Stimulated activated memory B cell treated with anti-CD40 and anti-IgM and Interleukin-4, amounts not matched to agents 10 μg/mL and 1 μg/mL and 100 μg/mL, for 72 hours (primary cell): ENCODE measurements at regions not wholly inside any gene's neighbourhood (a gene's known extent, or its start where the extent isn't known, plus 50 kb on each side); places are given as distances from the start of the nearest gene placed in this dataset.
"Not testable (repeated sequence)": the region's sequence is repeated elsewhere in the genome, so short reads cannot be mapped to it uniquely, and the experiment has no call there.

Experiments
- ATAC-seq: fragments of 150-1000 bp; cut with Tn5 transposase; 2 replicates; pipeline ENCODE4 v1.10.0; 2021
- H3K27ac Mint-ChIP-seq: one replicate; pipeline ENCODE4 v1.8.0; 2022; ENCODE audit warnings: mild to moderate bottlenecking, mixed read lengths
- H3K27me3 Mint-ChIP-seq: one replicate; pipeline ENCODE4 v1.8.0; 2022; ENCODE audit warnings: mixed read lengths
- H3K36me3 Mint-ChIP-seq: one replicate; pipeline ENCODE4 v1.8.0; 2022; ENCODE audit warnings: mixed read lengths
- H3K4me1 Mint-ChIP-seq: one replicate; pipeline ENCODE4 v1.8.0; 2022; ENCODE audit warnings: mixed read lengths
- H3K4me3 Mint-ChIP-seq: one replicate; pipeline ENCODE4 v1.8.0; 2022; ENCODE audit warnings: mild to moderate bottlenecking, moderate library complexity, mixed read lengths
- H3K9me3 Mint-ChIP-seq: one replicate; pipeline ENCODE4 v1.8.0; 2022; ENCODE audit warnings: mixed read lengths

GRCh38 chr12:40431169-40431568, 206.4 kb downstream of the LRRK2 start:
- Mint-ChIP-seq H3K27ac (no peak overlapping the region), H3K9me3 (no peaks in the 10 kb centered on the region), H3K4me1 (no peaks in the 10 kb centered on the region), H3K27me3 (no peaks in the 10 kb centered on the region), H3K4me3 (no peak overlapping the region), H3K36me3 (no peaks in the 10 kb centered on the region)
- ATAC-seq: no peak

DNA sequence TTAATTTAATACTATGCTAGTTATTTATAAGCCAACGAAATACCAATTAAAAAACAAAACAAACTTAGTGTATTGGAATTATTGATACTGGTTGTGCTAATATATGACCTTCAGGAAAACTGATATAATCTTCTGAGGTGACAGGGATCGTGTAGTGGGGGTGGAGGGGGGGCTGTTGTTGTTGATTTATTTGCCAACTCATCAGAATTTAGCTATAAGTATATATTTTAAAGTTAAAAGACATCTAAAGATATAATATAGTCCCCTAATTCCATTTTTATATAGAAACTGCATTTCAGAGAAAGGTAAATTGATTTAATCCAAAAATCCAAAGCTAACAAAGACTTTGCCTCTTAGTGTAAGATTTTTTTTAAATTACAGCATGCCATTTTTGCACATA, 210.5 kb downstream of the LRRK2 start:
- H3K36me3 Mint-ChIP-seq: no peaks in the 10 kb centered on the region
- no peaks in the 10 kb centered on the region for H3K4me1 Mint-ChIP-seq
- H3K4me3 Mint-ChIP-seq: no peak overlapping the region
- ATAC-seq: no peak
- H3K27me3 Mint-ChIP-seq: no peaks in the 10 kb centered on the region
- H3K27ac Mint-ChIP-seq: no peak overlapping the region
- no peaks in the 10 kb centered on the region for H3K9me3 Mint-ChIP-seq

DNA sequence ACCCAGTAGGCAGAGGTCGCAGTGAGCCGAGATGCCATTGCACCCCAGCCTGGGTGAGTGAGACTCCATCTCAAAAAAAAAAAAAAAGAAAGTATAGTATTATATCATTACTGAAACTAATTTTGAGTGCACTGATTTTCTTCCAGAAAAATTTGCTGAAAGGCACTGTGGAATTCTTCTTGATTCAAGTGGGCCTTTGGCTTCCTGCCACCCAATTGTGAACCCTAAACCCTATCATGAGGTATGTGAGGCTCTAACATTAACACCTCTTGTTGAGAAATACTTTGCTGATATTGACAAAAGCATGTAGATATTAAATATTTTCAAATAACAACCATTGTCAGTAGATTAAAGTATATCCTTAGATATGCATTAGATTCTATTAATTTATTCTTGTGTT, 211.2 kb downstream of the LRRK2 start:
- Mint-ChIP-seq H3K27ac (no peak overlapping the region), H3K4me1 (no peaks in the 10 kb centered on the region), H3K9me3 (no peaks in the 10 kb centered on the region), H3K36me3 (no peaks in the 10 kb centered on the region), H3K27me3 (no peaks in the 10 kb centered on the region), H3K4me3 (no peak overlapping the region)
- ATAC-seq: no peak

DNA sequence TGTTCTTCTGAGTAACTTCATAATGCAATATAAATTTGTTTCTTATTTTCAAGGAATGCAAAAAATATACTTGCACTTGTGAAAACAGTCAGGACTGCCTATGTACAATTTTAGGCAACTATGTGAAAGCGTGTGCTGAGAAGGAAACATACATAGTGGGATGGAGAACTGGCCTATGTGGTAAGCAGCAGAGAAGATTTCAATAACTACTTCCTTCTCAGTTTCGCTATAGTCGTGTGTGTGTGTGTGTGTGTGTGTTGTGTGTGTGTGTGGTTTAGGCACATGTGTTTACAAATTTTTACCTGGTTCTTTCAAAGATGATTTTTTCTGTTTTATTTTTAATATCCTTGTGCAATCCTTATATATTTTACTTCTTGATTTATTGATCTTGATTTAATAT, 211.8 kb downstream of the LRRK2 start:
- Mint-ChIP-seq H3K4me1 (no peaks in the 10 kb centered on the region), H3K27ac (no peak overlapping the region), H3K36me3 (no peaks in the 10 kb centered on the region), H3K9me3 (no peaks in the 10 kb centered on the region), H3K27me3 (no peaks in the 10 kb centered on the region), H3K4me3 (no peak overlapping the region)
- no peak for ATAC-seq

DNA sequence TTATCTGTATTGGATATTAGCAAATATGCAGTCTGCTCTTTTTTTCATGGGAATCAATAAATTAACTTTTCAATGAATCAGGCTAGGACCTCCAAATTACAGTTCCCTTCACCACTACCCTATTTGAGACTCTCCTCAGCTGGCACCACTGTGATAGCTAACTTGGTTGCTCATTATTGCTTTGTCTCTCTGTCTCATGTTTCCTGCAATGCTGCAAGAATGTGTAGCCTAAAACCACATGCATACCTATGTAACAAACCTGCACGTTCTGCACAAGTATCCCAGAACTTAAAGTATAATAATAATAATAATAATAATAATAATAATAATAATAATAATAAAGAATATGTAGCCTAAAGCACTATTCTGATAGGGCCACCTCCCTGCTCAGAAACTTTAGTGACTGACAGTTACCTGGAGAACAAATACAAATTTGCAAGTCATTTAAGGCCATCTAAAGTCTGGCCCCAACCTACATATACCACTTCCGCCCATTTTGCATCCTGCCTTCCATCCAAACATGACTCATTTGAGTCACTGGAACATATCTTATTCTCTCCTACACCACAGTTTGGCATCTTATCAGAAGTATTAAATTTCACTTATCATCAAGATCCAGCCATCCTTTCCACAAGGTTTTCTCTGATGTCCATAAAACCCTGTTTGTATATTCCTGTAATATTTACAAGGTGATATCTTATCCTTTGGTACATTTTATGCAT, 215.1 kb downstream of the LRRK2 start:
- no peak overlapping the region for H3K27ac Mint-ChIP-seq
- H3K4me3 Mint-ChIP-seq: no peak overlapping the region
- ATAC-seq: no peak
- no peaks in the 10 kb centered on the region for H3K4me1 Mint-ChIP-seq
- H3K36me3 Mint-ChIP-seq: no peaks in the 10 kb centered on the region
- H3K9me3 Mint-ChIP-seq: no peaks in the 10 kb centered on the region
- no peaks in the 10 kb centered on the region for H3K27me3 Mint-ChIP-seq

- H3K4me3 Mint-ChIP-seq: no peak overlapping the region
- H3K4me1 Mint-ChIP-seq: no peaks in the 10 kb centered on the region
- no peak overlapping the region for H3K27ac Mint-ChIP-seq
- no peak for ATAC-seq
- H3K9me3 Mint-ChIP-seq: peaks cover 4% of the 10 kb centered on the region
- H3K36me3 Mint-ChIP-seq: no peaks in the 10 kb centered on the region
- no peaks in the 10 kb centered on the region for H3K27me3 Mint-ChIP-seq
Observed at GRCh38 chr12:40444174-40444573, 219.4 kb downstream of the LRRK2 start.

DNA sequence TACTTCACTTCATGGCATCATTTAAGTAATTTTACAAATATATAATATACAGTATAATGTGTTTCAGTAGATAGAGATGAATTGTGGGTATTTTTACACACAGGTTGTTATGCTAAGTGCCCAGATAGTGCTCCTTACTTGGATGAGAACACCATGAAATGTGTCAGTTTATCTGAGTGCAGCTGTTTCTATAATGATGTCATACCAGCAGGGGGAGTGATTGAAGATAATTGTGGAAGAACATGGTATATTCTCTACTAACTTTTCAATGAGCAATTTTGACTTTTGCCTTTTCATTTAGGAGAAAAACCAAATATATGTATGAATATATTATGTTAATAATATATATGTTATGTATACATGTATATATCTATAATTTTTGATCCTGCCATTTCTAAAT, 221.6 kb downstream of the LRRK2 start:
- ATAC-seq: no peak
- Mint-ChIP-seq H3K4me3 (no peak overlapping the region), H3K9me3 (peaks cover 4% of the 10 kb centered on the region), H3K27ac (no peak overlapping the region), H3K27me3 (no peaks in the 10 kb centered on the region), H3K4me1 (no peaks in the 10 kb centered on the region), H3K36me3 (no peaks in the 10 kb centered on the region)

DNA sequence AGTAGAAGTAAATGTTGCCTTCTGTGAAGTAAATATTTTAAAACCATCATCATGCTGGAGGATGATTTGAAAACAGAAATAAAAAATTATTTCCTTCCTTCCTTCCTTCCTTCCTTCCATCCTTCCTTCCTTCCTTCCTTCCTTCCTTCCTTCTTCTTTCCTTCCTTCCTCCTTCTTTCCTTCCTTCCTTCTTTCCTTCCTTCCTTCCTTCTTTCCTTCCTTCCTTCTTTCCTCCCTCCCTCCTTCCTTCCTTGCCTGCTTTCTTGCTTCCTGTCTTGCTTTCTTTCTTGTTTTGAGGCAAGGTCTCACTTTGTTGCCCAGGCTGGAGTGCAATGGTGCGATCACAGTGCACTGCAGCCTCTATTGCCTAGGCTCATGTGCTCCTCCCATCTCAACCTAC, 223.7 kb downstream of the LRRK2 start:
- not testable (repeated sequence) for H3K4me3 Mint-ChIP-seq

DNA sequence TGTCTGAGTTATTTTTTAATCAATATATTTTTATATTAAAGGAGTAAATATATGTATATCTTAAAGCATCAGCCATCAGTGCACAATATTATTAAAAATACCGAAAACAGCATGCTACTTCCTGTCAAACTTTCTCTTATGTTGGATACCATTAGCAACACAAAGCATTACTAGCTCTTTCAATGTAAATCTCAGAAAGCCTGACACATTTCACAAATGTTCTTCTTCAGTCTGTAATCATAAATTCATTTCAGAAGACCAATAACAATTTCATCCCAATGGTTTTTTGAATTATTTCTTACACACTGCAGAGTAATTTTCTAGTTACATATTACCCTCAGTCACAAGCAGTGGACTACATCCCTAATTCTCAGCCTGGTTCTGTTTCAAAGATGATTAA, 226.9 kb downstream of the LRRK2 start:
- ATAC-seq: no peak
- Mint-ChIP-seq H3K27me3 (no peaks in the 10 kb centered on the region), H3K36me3 (no peaks in the 10 kb centered on the region), H3K4me1 (no peaks in the 10 kb centered on the region), H3K9me3 (peaks cover 4% of the 10 kb centered on the region), H3K4me3 (no peak overlapping the region), H3K27ac (no peak overlapping the region)

More for the DNA sequence above, 223.7 kb downstream of the LRRK2 start:
- H3K27me3 Mint-ChIP-seq, H3K9me3 Mint-ChIP-seq, ATAC-seq, H3K27ac Mint-ChIP-seq, H3K4me1 Mint-ChIP-seq, H3K36me3 Mint-ChIP-seq: not testable (repeated sequence)

DNA sequence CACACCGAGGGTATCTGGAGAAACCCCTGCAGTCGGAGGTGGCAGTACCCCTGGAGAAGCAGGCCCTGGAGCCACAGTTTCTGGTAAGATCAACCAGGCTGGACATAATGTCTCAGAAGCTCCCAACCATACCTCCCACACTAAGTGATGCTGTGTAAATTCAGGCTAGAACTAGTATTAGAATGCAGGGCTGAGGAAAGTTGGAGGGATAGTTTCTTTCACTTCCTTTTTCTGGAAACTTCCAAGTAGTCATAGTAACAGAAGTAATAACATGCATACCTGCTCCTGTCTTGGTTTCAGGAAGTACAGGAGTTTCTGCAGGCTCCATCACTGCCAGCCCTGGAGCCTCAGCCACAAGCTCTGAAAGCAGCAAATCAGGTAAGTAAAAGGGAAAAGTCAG, 228.1 kb upstream of the CNTN1 start:
- H3K4me3 Mint-ChIP-seq: no peak overlapping the region

GRCh38 chr12:40469736-40470135, 222.5 kb upstream of the CNTN1 start:
- no peaks in the 10 kb centered on the region for H3K9me3 Mint-ChIP-seq
- no peaks in the 10 kb centered on the region for H3K4me1 Mint-ChIP-seq
- no peak for ATAC-seq
- H3K27me3 Mint-ChIP-seq: peaks cover 8% of the 10 kb centered on the region
- H3K27ac Mint-ChIP-seq: no peak overlapping the region
- H3K4me3 Mint-ChIP-seq: no peak overlapping the region
- H3K36me3 Mint-ChIP-seq: no peaks in the 10 kb centered on the region

More for the DNA sequence above, 228.1 kb upstream of the CNTN1 start:
- ATAC-seq: no peak
- Mint-ChIP-seq H3K27ac (no peak overlapping the region), H3K4me1 (no peaks in the 10 kb centered on the region), H3K36me3 (no peaks in the 10 kb centered on the region), H3K27me3 (peaks cover 17% of the 10 kb centered on the region), H3K9me3 (peaks cover 4% of the 10 kb centered on the region)

DNA sequence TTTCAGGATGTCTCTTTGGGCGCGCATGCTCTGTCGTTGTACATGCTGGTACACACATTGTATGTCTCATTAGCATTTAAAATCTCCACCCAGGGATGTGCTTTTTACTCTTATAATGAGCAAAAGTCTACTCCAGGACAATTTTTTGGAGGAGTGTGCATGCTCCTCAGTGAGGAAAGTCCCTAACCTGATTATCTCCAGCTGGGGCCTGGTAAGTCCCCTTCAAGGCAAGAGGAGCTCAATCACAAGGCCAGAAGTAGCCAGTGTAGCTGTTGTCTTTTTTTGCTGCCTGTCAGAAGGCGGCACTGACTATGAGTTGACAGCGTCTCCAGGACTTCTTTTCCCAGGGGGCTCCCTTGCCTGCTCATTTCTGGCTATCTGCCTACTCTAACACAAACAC, 218.3 kb upstream of the CNTN1 start:
- Mint-ChIP-seq H3K9me3 (no peaks in the 10 kb centered on the region), H3K4me1 (no peaks in the 10 kb centered on the region), H3K27me3 (no peaks in the 10 kb centered on the region), H3K4me3 (no peak overlapping the region), H3K36me3 (no peaks in the 10 kb centered on the region), H3K27ac (no peak overlapping the region)
- ATAC-seq: no peak

- Mint-ChIP-seq H3K4me3 (no peak overlapping the region), H3K36me3 (no peaks in the 10 kb centered on the region), H3K27ac (no peak overlapping the region), H3K4me1 (no peaks in the 10 kb centered on the region), H3K27me3 (no peaks in the 10 kb centered on the region), H3K9me3 (peaks cover 3% of the 10 kb centered on the region)
- peak; percentile 41 for ATAC-seq
Observed at GRCh38 chr12:40474630-40475029, 217.6 kb upstream of the CNTN1 start.

DNA sequence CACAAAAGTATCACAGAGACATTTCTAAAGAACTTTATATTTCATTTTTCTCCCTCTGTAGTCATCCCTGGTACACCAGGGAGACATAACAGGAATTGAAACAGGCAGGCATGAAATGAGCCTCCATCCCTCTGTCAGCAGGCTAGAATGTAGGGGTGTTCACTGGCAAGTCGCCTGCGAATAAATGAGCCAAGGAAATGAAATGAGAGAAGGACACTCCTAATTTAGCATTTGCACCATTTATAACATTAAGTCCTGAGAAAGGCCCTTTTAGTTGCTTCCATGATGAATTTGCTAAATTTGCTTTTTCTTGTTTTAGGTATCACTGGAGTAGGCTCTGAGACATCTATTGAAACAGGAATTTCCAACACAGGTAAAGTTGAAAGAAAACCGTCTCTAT, 192.4 kb upstream of the CNTN1 start:
- peaks cover 3% of the 10 kb centered on the region for H3K9me3 Mint-ChIP-seq
- no peak for ATAC-seq

GRCh38 chr12:40502322-40502721, 189.9 kb upstream of the CNTN1 start:
- Mint-ChIP-seq H3K9me3 (peaks cover 3% of the 10 kb centered on the region), H3K4me1 (no peaks in the 10 kb centered on the region), H3K36me3 (no peaks in the 10 kb centered on the region), H3K27ac (no peak overlapping the region), H3K27me3 (no peaks in the 10 kb centered on the region), H3K4me3 (no peak overlapping the region)
- peak; percentile 21 for ATAC-seq

More for the DNA sequence above, 192.4 kb upstream of the CNTN1 start:
- no peaks in the 10 kb centered on the region for H3K4me1 Mint-ChIP-seq
- H3K27ac Mint-ChIP-seq: no peak overlapping the region
- H3K36me3 Mint-ChIP-seq: no peaks in the 10 kb centered on the region
- H3K4me3 Mint-ChIP-seq: no peak overlapping the region
- H3K27me3 Mint-ChIP-seq: no peaks in the 10 kb centered on the region

GRCh38 chr12:40505327-40505726, 186.9 kb upstream of the CNTN1 start:
- ATAC-seq: no peak
- Mint-ChIP-seq H3K4me1 (no peaks in the 10 kb centered on the region), H3K27me3 (no peaks in the 10 kb centered on the region), H3K9me3 (peaks cover 3% of the 10 kb centered on the region), H3K27ac (no peak overlapping the region), H3K4me3 (no peak overlapping the region), H3K36me3 (no peaks in the 10 kb centered on the region)

DNA sequence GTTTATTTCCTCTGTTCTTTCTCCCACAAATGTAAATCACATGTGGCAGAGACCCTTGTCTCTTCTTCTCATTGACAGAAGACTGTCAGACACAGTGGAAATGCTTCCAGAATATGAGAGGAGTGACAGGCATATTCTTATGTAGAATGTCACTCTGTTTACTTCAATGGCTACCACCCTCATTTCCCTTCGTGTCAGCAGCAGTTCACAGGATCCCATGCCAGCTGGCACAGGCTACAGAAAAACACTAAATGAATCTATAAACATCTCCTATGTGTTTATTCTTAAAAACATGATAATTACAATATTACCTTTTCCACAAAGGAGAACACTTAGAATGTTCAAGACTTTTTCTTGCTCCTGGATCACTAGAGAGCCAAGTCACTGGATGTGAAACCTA, 183.8 kb upstream of the CNTN1 start:
- H3K36me3 Mint-ChIP-seq: no peaks in the 10 kb centered on the region
- no peak overlapping the region for H3K4me3 Mint-ChIP-seq
- no peak overlapping the region for H3K27ac Mint-ChIP-seq
- peaks cover 3% of the 10 kb centered on the region for H3K27me3 Mint-ChIP-seq
- H3K9me3 Mint-ChIP-seq: no peaks in the 10 kb centered on the region
- no peak for ATAC-seq
- no peaks in the 10 kb centered on the region for H3K4me1 Mint-ChIP-seq
